Left lung (tissue), 4 donors: ENCODE measurements at regions not wholly inside any gene's neighbourhood (a gene's known extent, or its start where the extent isn't known, plus 50 kb on each side); places are given as distances from the start of the nearest gene placed in this dataset.

Experiments used
- ATAC-seq: fragments of 200-7000 bp; cut with Tn5 transposase; one replicate; pipeline ENCODE4 v1.9.1; 2020; ENCODE audit warnings: moderate library complexity
- DNase-seq, 4 donors: peaks; one replicate each; pipeline ENCODE4 v3.0.0-alpha.2; 2013 to 2020
- H3K27ac ChIP-seq, 2 donors: fragments of 200-600 bp; sonication (generic) in 1 of 2; one replicate each; pipeline versions ENCODE4 v1.5.0 to v1.8.0; 2020 to 2021
- H3K27me3 ChIP-seq, 2 donors: fragments of 200-600 bp; sonication (generic) in 1 of 2; one replicate each; pipeline versions ENCODE4 v1.5.0 to v1.8.0; 2020 to 2021
- H3K36me3 ChIP-seq, 2 donors: fragments of 200-600 bp; sonication (generic) in 1 of 2; one replicate each; pipeline versions ENCODE4 v1.5.0 to v1.8.0; 2020 to 2021
- H3K4me1 ChIP-seq, 2 donors: fragments of 200-600 bp; one replicate each; pipeline ENCODE4 v1.8.0; 2021
- H3K4me3 ChIP-seq, 2 donors: fragments of 200-600 bp; sonication (generic) in 1 of 2; one replicate each; pipeline versions ENCODE4 v1.5.0 to v1.8.0; 2020 to 2021; ENCODE audit warnings: mild to moderate bottlenecking in 1 of 2
- H3K9me3 ChIP-seq, 2 donors: fragments of 200-600 bp; sonication (generic) in 1 of 2; one replicate each; pipeline versions ENCODE4 v1.5.0 to v1.8.0; 2020 to 2021
- intact Hi-C, 2 donors: fragments of 100-400 bp; cut with DNase I; formaldehyde crosslinking; loops; one replicate each; pipeline versions ENCODE4 v1.11.2 to v1.14.2; 2022
- TF ChIP-seq, protein P1 (sequence below), 2 donors: fragments of 200-600 bp; sonication (generic) in 1 of 2; IDR thresholded peaks; one replicate each; pipeline versions ENCODE4 v1.5.0 to v1.8.0; 2021; ENCODE audit warnings: antibody characterized with exemption in 2 of 2
- donor health status: DM: no; HTN: yes; CAD: no.
- donor health status: DM: no; HTN: no; CAD: no.

DNA sequence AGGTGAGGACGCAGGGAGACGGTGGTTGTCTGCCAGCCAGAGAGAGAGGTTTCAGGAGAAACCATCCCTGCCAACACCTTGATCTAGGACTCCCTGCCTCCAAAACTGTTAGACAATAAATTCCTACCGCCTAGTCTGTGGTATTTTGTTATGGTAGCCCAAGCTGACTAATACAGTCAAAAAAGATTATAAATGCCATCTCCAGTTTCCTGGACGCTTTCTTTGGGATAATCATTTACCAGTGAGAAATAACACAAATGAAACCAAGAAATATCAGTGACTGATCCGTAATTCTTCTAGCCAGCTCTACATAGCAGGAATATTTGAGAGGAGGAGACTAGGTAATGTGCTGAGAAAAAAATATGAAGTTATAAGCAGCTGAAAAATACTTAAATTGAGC, 707.8 kb upstream of the LMCD1 start:
- Histone ChIP-seq H3K9me3 (no peaks in the 10 kb centered on the region), H3K27me3 (no peaks in the 10 kb centered on the region), H3K36me3 (no peaks in the 10 kb centered on the region), H3K4me3 (no peak overlapping the region), H3K27ac (no peak overlapping the region), H3K4me1 (no peaks in the 10 kb centered on the region)
- no peak for DNase-seq
- intact Hi-C loops: no loop called here
- TF ChIP-seq, protein P1, sequence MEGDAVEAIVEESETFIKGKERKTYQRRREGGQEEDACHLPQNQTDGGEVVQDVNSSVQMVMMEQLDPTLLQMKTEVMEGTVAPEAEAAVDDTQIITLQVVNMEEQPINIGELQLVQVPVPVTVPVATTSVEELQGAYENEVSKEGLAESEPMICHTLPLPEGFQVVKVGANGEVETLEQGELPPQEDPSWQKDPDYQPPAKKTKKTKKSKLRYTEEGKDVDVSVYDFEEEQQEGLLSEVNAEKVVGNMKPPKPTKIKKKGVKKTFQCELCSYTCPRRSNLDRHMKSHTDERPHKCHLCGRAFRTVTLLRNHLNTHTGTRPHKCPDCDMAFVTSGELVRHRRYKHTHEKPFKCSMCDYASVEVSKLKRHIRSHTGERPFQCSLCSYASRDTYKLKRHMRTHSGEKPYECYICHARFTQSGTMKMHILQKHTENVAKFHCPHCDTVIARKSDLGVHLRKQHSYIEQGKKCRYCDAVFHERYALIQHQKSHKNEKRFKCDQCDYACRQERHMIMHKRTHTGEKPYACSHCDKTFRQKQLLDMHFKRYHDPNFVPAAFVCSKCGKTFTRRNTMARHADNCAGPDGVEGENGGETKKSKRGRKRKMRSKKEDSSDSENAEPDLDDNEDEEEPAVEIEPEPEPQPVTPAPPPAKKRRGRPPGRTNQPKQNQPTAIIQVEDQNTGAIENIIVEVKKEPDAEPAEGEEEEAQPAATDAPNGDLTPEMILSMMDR (IDR thresholded peaks at IDR 0.05): no peak
- no peak for ATAC-seq

DNA sequence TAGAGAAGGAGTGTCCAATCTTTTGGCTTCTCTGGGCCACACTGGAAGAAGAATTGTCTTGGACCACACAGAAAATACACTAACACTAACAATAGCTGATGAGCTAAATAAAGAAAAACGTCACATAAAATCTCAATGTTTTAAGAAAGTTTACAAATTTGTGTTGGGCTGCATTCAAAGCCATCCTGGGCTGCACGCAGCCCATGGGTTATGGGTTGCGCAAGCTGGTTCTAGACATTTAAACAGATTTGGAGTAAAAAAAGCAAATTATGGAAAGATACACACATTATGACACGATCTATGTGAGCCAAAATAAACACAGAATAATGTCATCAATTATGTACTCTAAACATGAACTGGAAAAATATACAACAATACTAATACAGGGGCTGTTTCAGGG, 703.3 kb upstream of the LMCD1 start:
- Histone ChIP-seq H3K36me3 (no peaks in the 10 kb centered on the region), H3K4me3 (no peak overlapping the region), H3K4me1 (no peaks in the 10 kb centered on the region), H3K9me3 (no peaks in the 10 kb centered on the region), H3K27me3 (no peaks in the 10 kb centered on the region), H3K27ac (no peak overlapping the region)
- DNase-seq: peak in 2 of 4 donors; percentile 55 to 82
- TF ChIP-seq, protein P1 (IDR thresholded peaks at IDR 0.05): no peak
- no peak for ATAC-seq
- intact Hi-C loops: no loop called here

DNA sequence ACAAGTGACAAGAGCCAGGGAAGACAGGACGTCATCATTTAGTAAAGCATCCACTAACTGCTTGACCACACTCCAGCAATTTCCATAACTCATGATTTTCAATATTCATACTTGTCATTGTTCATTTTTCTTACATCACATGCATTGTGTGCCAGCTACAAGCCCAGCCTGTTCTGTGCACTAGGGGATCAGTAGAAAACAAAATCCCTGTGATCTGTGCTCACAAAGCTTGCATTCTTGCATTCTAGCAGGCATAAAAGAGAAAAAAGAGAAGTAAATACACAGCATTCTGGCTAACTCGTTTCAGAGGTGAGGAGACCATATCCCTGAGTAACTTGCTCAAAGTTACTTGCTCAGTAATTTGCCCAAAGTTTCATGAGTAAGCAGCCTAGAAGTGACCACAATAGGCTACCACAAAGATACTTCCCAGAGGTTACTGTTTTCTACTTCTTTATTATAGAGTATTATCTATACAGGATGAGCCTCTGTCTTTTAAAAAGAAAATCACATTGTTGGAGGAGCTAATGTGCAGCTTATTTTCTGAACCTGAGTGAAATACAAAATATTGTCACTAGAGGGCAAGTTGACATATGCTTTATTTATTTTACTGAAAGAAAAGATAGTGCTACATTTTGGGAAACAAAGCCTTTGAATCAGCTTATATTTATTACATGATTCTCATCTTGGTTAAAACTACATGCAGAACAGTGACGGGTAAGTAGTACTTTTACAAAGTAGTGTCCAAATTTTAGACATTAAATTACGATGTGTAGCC, 701.4 kb upstream of the LMCD1 start:
- TF ChIP-seq, protein P1 (IDR thresholded peaks at IDR 0.05): no peak
- intact Hi-C loops: no loop called here
- H3K4me3 ChIP-seq: no peak overlapping the region
- H3K36me3 ChIP-seq: no peaks in the 10 kb centered on the region
- H3K9me3 ChIP-seq: no peaks in the 10 kb centered on the region
- H3K27me3 ChIP-seq: no peaks in the 10 kb centered on the region
- H3K27ac ChIP-seq: no peak overlapping the region
- ATAC-seq (no peak), DNase-seq (peak in 2 of 4 donors; percentile 10 to 16)
- H3K4me1 ChIP-seq: no peaks in the 10 kb centered on the region

DNA sequence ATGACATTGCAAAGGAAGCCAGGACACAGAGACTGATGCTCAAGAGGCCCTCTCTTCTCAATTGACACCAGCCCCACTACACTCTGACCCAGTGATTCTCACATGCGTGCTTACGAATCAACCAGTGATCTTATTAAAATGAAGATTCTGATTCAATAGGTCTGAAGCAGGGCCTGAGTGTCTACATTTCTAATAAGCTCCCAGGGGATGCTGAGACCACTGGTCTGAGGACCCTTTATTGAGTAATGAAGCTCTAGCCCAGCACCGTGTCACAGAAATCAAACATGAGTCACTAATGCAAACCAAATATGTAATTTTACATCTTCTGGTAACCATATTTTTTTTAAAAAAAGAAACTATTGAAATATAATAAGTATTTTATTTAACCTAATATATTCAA, 689.1 kb upstream of the LMCD1 start:
- Histone ChIP-seq H3K27me3 (no peaks in the 10 kb centered on the region), H3K27ac (no peak overlapping the region), H3K9me3 (no peaks in the 10 kb centered on the region), H3K4me1 (no peaks in the 10 kb centered on the region), H3K36me3 (no peaks in the 10 kb centered on the region), H3K4me3 (no peak overlapping the region)
- TF ChIP-seq, protein P1 (IDR thresholded peaks at IDR 0.05): no peak
- intact Hi-C loops: no loop called here
- no peak for DNase-seq
- ATAC-seq: no peak

DNA sequence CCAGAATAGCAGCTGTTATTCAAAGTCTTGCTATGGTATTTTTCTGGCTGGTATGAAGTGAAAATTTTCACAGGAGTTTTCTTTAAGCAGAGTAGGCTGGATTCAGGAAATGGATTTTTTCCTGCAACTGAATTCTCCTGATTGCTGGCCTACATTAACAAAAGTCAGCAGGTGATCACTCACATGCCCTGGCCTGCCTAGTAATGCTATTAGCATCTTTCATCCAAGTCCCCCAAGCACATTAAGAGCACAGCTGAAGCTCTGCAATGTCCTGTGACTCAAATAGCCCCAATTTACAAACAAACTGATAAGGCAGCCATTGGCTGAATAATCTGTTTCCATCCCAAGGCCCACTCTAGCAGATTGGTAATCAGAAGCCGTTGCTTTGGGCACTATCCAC, 688.3 kb upstream of the LMCD1 start:
- DNase-seq (no peak), ATAC-seq (no peak)
- intact Hi-C loops: no loop called here

More for the DNA sequence above, 688.3 kb upstream of the LMCD1 start:
- no peaks in the 10 kb centered on the region for H3K36me3 ChIP-seq
- TF ChIP-seq, protein P1 (IDR thresholded peaks at IDR 0.05): no peak
- no peak overlapping the region for H3K27ac ChIP-seq
- no peaks in the 10 kb centered on the region for H3K9me3 ChIP-seq
- no peaks in the 10 kb centered on the region for H3K27me3 ChIP-seq
- no peaks in the 10 kb centered on the region for H3K4me1 ChIP-seq
- H3K4me3 ChIP-seq: no peak overlapping the region
